Gastroesophageal sphincter (tissue), 4 donors: ENCODE measurements at regions not wholly inside any gene's neighbourhood (a gene's known extent, or its start where the extent isn't known, plus 50 kb on each side); places are given as distances from the start of the nearest gene placed in this dataset.

Experiments used
- ATAC-seq: fragments of 150-250 bp; one replicate; pipeline ENCODE4 v1.9.1; 2016; ENCODE audit warnings: mild to moderate bottlenecking, moderate library complexity
- H3K27ac ChIP-seq, 4 donors: fragments of 200-600 bp; sonication (generic) in 3 of 4; 1 replicate in 3 of 4; 2 replicates in 1 of 4; pipeline ENCODE4 v1.5.1; 2016 to 2019
- H3K27me3 ChIP-seq: fragments of 200-600 bp; sonication (generic); one replicate; pipeline ENCODE4 v1.5.1; 2019
- H3K36me3 ChIP-seq, 2 donors: fragments of 200-600 bp; sonication (generic); one replicate each; pipeline ENCODE4 v1.5.1; 2019; ENCODE audit warnings: control low read depth in 1 of 2
- H3K4me1 ChIP-seq, 3 donors: fragments of 200-600 bp; sonication (generic); 1 replicate in 2 of 3; 2 replicates in 1 of 3; pipeline ENCODE4 v1.5.1; 2016 to 2019; ENCODE audit warnings: control low read depth in 2 of 3
- H3K4me3 ChIP-seq, 2 donors: fragments of 200-600 bp; sonication (generic); one replicate each; pipeline ENCODE4 v1.5.1; 2019; ENCODE audit warnings: mild to moderate bottlenecking in 1 of 2, moderate library complexity in 1 of 2
- H3K9me3 ChIP-seq, 3 donors: fragments of 200-600 bp; sonication (generic); one replicate each; pipeline ENCODE4 v1.5.1; 2017 to 2019; ENCODE audit warnings: control low read depth in 2 of 3
- EP300 ChIP-seq: sonication (generic); formaldehyde crosslinking; IDR thresholded peaks from one replicate; pipeline ENCODE4 v1.6.1; 2017; ENCODE audit warnings: antibody characterized with exemption, mild to moderate bottlenecking
- POLR2A ChIP-seq, 2 donors: fragments of 450-650 bp; IDR thresholded peaks; one replicate each; pipeline ENCODE4 v1.6.1; 2017; ENCODE audit warnings: antibody characterized with exemption in 2 of 2, mild to moderate bottlenecking in 2 of 2, moderate library complexity in 1 of 2
- POLR2AphosphoS5 ChIP-seq: sonication (generic); formaldehyde crosslinking; IDR thresholded peaks from one replicate; pipeline ENCODE4 v1.6.1; 2017; ENCODE audit warnings: antibody characterized with exemption
- WGBS, 2 donors: methylation state at CpG; one replicate each; pipeline ENCODE4 v1.1.5; 2018; ENCODE audit warnings: low coverage in 1 of 2; 5-methylcytosine and 5-hydroxymethylcytosine counted together
- TF ChIP-seq, protein P1 (sequence below), 4 experiments: fragments of 200-600 bp in 2 of 4; fragments of 450-650 bp in 2 of 4; sonication (generic) in 1 of 4; IDR thresholded peaks; one replicate each; pipeline ENCODE4 v1.5.1; 2017 to 2019; ENCODE audit warnings: antibody characterized with exemption in 4 of 4, mild to moderate bottlenecking in 2 of 4, moderate library complexity in 2 of 4

DNA sequence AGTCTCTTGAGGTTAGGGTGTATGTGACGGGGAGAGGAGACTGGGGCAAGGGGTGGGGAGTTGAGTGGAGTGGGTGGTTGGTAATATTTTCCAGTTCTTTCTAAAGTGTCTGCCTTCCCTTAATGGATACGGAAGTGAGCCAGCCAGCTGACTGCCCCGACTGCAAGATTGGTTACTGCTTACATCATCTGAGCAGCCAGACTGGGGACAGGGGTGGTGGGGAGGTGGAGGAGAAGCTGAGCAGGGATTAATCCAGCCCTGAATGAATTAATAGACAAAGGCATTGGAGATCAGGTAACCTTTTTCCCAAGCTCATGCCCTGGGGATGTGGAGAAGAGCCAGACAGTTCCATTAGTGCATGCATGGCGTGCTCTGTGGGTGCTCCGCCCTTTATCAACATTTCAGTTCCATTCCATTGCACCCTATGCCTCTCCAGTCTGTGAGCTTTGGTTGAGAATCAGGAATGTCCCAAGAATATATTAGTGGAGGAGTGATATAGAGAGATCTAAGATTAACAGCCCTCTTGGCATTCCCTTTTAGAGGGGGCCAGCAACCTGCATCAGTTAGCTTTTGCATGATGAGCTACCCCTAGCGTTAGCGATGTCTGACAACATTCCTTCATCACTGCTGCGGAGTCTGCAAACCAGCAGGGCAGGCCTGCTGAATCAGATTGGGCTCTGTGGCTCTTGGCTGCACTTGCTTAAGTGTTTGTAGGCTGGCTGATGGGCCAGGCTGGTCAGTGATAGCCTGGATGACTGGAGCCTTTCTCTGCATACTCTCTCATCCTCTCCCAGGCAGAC lies 67.4 kb downstream of the TNP1 start:
- no peaks in the 10 kb centered on the region for H3K36me3 ChIP-seq
- H3K4me1 ChIP-seq, result peaks cover 0 to 36% (median 0%) of the 10 kb centered on the region in 3 donors
- TF ChIP-seq POLR2A (IDR thresholded peaks at IDR 0.05) (no peak), EP300 (no peak), POLR2AphosphoS5 (no peak)
- TF ChIP-seq, protein P1, sequence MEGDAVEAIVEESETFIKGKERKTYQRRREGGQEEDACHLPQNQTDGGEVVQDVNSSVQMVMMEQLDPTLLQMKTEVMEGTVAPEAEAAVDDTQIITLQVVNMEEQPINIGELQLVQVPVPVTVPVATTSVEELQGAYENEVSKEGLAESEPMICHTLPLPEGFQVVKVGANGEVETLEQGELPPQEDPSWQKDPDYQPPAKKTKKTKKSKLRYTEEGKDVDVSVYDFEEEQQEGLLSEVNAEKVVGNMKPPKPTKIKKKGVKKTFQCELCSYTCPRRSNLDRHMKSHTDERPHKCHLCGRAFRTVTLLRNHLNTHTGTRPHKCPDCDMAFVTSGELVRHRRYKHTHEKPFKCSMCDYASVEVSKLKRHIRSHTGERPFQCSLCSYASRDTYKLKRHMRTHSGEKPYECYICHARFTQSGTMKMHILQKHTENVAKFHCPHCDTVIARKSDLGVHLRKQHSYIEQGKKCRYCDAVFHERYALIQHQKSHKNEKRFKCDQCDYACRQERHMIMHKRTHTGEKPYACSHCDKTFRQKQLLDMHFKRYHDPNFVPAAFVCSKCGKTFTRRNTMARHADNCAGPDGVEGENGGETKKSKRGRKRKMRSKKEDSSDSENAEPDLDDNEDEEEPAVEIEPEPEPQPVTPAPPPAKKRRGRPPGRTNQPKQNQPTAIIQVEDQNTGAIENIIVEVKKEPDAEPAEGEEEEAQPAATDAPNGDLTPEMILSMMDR (IDR thresholded peaks at IDR 0.05), result no peak
- H3K27me3 ChIP-seq, result no peaks in the 10 kb centered on the region
- 76 to 86% methylated on average over 2 to 3 of the region's 8 CpGs for WGBS, 2 donors
- peak overlapping the region in 2 of 4 donors; percentile 53 to 55 for H3K27ac ChIP-seq
- peak; percentile 65 for ATAC-seq
- no peak overlapping the region for H3K4me3 ChIP-seq
- H3K9me3 ChIP-seq, result no peaks in the 10 kb centered on the region

DNA sequence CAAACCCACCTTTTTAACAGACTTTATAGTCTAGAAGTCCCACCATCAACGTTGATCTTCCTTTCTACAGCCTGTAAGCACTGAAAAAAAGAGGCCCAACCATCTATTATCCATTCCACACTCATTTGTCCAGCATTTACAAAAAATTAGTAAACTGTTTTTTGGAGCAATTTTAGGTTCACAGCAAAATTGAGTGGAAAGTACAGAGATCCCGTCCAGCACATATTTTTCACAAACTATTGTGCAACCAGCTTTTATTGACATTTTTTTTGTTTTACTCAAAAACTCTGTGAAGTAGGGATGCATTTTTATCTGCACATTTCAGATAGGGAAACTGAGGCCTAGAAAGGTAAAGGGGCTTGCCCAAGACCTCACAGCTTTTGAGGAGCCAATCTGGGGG lies 68.6 kb downstream of the TNP1 start:
- Histone ChIP-seq H3K4me3 (no peak overlapping the region), H3K9me3 (no peaks in the 10 kb centered on the region), H3K27ac (peak overlapping the region in 3 of 4 donors; percentile 53 to 60 (median 55)), H3K36me3 (no peaks in the 10 kb centered on the region), H3K27me3 (no peaks in the 10 kb centered on the region), H3K4me1 (peaks cover 0 to 36% (median 0%) of the 10 kb centered on the region in 3 donors)
- no peak for TF ChIP-seq POLR2AphosphoS5
- TF ChIP-seq EP300, result no peak
- TF ChIP-seq POLR2A (IDR thresholded peaks at IDR 0.05), result no peak
- TF ChIP-seq, protein P1 (IDR thresholded peaks at IDR 0.05), result no peak
- WGBS, 2 donors, result 65 to 84% methylated on average over 2 of the region's 2 CpGs
- ATAC-seq, result no peak

DNA sequence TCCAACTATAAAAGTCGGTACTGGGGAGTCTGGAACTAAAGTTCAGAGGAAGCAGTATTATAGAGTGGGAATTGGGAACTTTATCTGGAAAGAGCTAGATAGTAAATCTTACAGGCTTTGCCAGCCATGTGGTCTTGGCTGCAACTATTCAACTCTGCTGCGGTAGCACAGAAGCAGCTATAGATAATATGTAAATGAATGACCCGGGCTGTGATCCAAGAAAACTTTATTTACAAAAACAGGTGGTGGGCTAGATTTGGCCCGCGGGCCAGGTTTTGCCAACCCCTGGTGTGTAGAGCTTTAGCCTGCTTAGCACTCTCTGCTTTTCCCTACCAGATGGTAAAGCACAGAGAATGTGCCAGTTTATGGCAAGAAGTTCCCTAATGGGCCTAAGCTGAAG lies 70.8 kb downstream of the TNP1 start:
- ATAC-seq, result no peak
- Histone ChIP-seq H3K27ac (no peak overlapping the region), H3K4me1 (peaks cover 0 to 36% (median 0%) of the 10 kb centered on the region in 3 donors), H3K4me3 (no peak overlapping the region), H3K27me3 (no peaks in the 10 kb centered on the region), H3K9me3 (no peaks in the 10 kb centered on the region), H3K36me3 (no peaks in the 10 kb centered on the region)
- TF ChIP-seq POLR2A (IDR thresholded peaks at IDR 0.05) (no peak), POLR2AphosphoS5 (no peak), EP300 (no peak)
- TF ChIP-seq, protein P1 (IDR thresholded peaks at IDR 0.05), result no peak
- WGBS, 2 donors, result 84 to 93% methylated on average over 3 to 5 of the region's 5 CpGs

DNA sequence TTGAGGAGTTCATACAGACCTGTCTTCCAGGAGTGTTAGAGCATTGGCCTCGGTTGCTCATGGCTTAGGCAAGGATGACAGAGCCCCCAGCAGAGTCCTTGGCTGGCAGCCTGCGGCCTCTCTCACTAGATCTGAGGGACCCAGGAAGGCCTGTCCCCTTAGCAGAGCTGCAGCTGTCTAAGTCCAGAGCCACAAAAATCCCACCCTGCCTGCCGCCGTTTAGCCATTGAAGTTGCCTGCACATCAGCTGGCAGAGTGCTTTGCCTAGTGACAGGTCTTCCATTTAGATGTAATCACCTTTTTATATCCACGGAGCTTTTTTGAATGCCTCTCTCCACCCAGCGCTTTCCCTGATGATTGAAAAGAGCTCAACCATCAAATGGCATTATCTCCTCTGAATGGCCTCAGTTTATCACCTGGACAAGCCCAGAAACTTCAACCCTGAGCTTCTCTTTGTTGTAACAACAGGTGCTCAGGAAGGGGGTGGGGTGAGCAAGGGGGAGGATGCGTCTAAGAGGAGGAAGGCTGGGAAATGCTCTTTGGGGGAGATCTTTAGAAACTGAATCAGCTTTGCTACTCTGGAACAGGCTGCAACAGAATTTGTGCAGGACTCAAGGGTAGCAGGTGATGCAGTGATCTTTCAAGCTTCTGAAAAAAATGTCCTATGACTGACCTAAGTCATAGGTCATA lies 71.9 kb downstream of the TNP1 start:
- Histone ChIP-seq H3K27ac (no peak overlapping the region), H3K36me3 (no peaks in the 10 kb centered on the region), H3K4me3 (no peak overlapping the region), H3K9me3 (no peaks in the 10 kb centered on the region), H3K4me1 (peaks cover 0 to 38% (median 0%) of the 10 kb centered on the region in 3 donors), H3K27me3 (no peaks in the 10 kb centered on the region)
- TF ChIP-seq EP300, result no peak
- TF ChIP-seq, protein P1 (IDR thresholded peaks at IDR 0.05), result no peak
- no peak for TF ChIP-seq POLR2AphosphoS5
- TF ChIP-seq POLR2A (IDR thresholded peaks at IDR 0.05), result no peak
- WGBS, 2 donors, result 86 to 100% methylated on average over 1 to 7 of the region's 7 CpGs
- no peak for ATAC-seq
